Ovary (tissue), 7 donors: ENCODE measurements at regions not wholly inside any gene's neighbourhood (a gene's known extent, or its start where the extent isn't known, plus 50 kb on each side); places are given as distances from the start of the nearest gene placed in this dataset.

Source experiments
- DNase-seq, 5 donors: peaks; one replicate each; pipeline ENCODE4 v3.0.0-alpha.2; 2019 to 2020
- H3K27ac ChIP-seq, 2 donors: fragments of 200-600 bp; one replicate each; pipeline versions ENCODE4 v1.5.1 to v1.8.0; 2019 to 2022
- H3K27me3 ChIP-seq: fragments of 200-600 bp; one replicate; pipeline ENCODE4 v1.8.0; 2022
- H3K36me3 ChIP-seq: fragments of 200-600 bp; sonication (generic); one replicate; pipeline ENCODE4 v1.5.1; 2019
- H3K4me1 ChIP-seq: one replicate; pipeline ENCODE4 v1.8.1; 2013; ENCODE audit warnings: mild to moderate bottlenecking, moderate library complexity; ENCODE audit not compliant: insufficient read depth
- H3K4me3 ChIP-seq: fragments of 200-600 bp; sonication (generic); one replicate; pipeline ENCODE4 v1.5.1; 2017
- H3K9me3 ChIP-seq, 2 donors: fragments of 200-600 bp in 1 of 2; sonication (generic) in 1 of 2; one replicate each; pipeline versions ENCODE4 v1.5.1 to v1.8.1; 2013 to 2019; ENCODE audit warnings: mild to moderate bottlenecking in 1 of 2, moderate library complexity in 1 of 2
- CTCF ChIP-seq, 3 donors: fragments of 450-650 bp in 2 of 3; fragments of 200-600 bp in 1 of 3; IDR thresholded peaks; one replicate each; pipeline versions ENCODE4 v1.5.1 to v1.8.0; 2016 to 2022; ENCODE audit warnings: antibody characterized with exemption in 3 of 3, mild to moderate bottlenecking in 1 of 3
- EP300 ChIP-seq: sonication (generic); formaldehyde crosslinking; IDR thresholded peaks from one replicate; pipeline ENCODE4 v1.6.1; 2017; ENCODE audit warnings: antibody characterized with exemption
- POLR2A ChIP-seq: fragments of 450-650 bp; IDR thresholded peaks from one replicate; pipeline ENCODE4 v1.6.1; 2017; ENCODE audit warnings: antibody characterized with exemption, mild to moderate bottlenecking, moderate library complexity
- WGBS, 3 donors: extraction: QIAGEN DNeasy Blood & Tissue Kit in 1 of 3; methylation state at CpG; one replicate each; pipeline versions ENCODE4 v1.1.5 to v1.1.7; 2013 to 2017; 5-methylcytosine and 5-hydroxymethylcytosine counted together
- intact Hi-C, 4 donors: fragments of 100-400 bp; cut with DNase I; formaldehyde crosslinking; loops; one replicate each; pipeline versions ENCODE4 v1.11.0 to v1.15.1; 2022 to 2023
- donor health status: DM: no; HTN: no; CAD: no; lungs with moderate emphysema.
- donor health status: DM: no; HTN: no; CAD: no.
- donor health status: Bipolar disorder and iron deficiency.
- donor health status: DM: no; HTN: no; CAD: no.
- donor health status: DM: yes; HTN: yes; CAD: no.

GRCh38 chr2:195471163-195471562, 185.9 kb upstream of the SLC39A10 start:
- DNase-seq = no peak
- H3K36me3 ChIP-seq = no peaks in the 10 kb centered on the region
- H3K27me3 ChIP-seq = no peaks in the 10 kb centered on the region
- H3K27ac ChIP-seq = no peak overlapping the region
- no peak overlapping the region for H3K4me3 ChIP-seq
- intact Hi-C loops = no loop called here
- TF ChIP-seq EP300 = no peak
- no peak for TF ChIP-seq CTCF (IDR thresholded peaks at IDR 0.05)
- no peak for TF ChIP-seq POLR2A
- no peaks in the 10 kb centered on the region for H3K4me1 ChIP-seq
- 77 to 86% (median 80%) methylated on average over 2 of the region's 2 CpGs for WGBS, 3 donors
- no peaks in the 10 kb centered on the region for H3K9me3 ChIP-seq

- no peak overlapping the region for H3K27ac ChIP-seq
- intact Hi-C loops = no loop called here
- no peak overlapping the region for H3K4me3 ChIP-seq
- no peaks in the 10 kb centered on the region for H3K9me3 ChIP-seq
- H3K4me1 ChIP-seq = no peaks in the 10 kb centered on the region
- no peaks in the 10 kb centered on the region for H3K27me3 ChIP-seq
- no peak for DNase-seq
- no peak for TF ChIP-seq EP300
- no peak for TF ChIP-seq POLR2A
- TF ChIP-seq CTCF (IDR thresholded peaks at IDR 0.05) = no peak
- H3K36me3 ChIP-seq = no peaks in the 10 kb centered on the region
These were observed 186.4 kb upstream of the SLC39A10 start for GRCh38 chr2:195470622-195471021.

- WGBS, 3 donors = 19 to 63% (median 32%) methylated on average over 2 of the region's 2 CpGs
- no peaks in the 10 kb centered on the region for H3K4me1 ChIP-seq
- intact Hi-C loops = no loop called here
- no peaks in the 10 kb centered on the region for H3K27me3 ChIP-seq
- TF ChIP-seq POLR2A = no peak
- no peaks in the 10 kb centered on the region for H3K9me3 ChIP-seq
- no peak overlapping the region for H3K4me3 ChIP-seq
- no peak for DNase-seq
- no peak overlapping the region for H3K27ac ChIP-seq
- no peaks in the 10 kb centered on the region for H3K36me3 ChIP-seq
These were observed 188.3 kb upstream of the SLC39A10 start for GRCh38 chr2:195468771-195469170.

GRCh38 chr2:195466427-195466826, 190.6 kb upstream of the SLC39A10 start:
- Histone ChIP-seq H3K9me3 (no peaks in the 10 kb centered on the region), H3K27me3 (no peaks in the 10 kb centered on the region)
- intact Hi-C loops = no loop called here

GRCh38 chr2:195461010-195461409, 196.0 kb upstream of the SLC39A10 start:
- 53 to 57% (median 55%) methylated on average over 3 of the region's 3 CpGs for WGBS, 3 donors
- H3K4me3 ChIP-seq = no peak overlapping the region
- no peak for DNase-seq
- TF ChIP-seq EP300 = no peak
- TF ChIP-seq POLR2A = no peak
- TF ChIP-seq CTCF (IDR thresholded peaks at IDR 0.05) = no peak
- intact Hi-C loops = no loop called here
- H3K36me3 ChIP-seq = no peaks in the 10 kb centered on the region
- no peak overlapping the region for H3K27ac ChIP-seq
- no peaks in the 10 kb centered on the region for H3K27me3 ChIP-seq
- H3K4me1 ChIP-seq = no peaks in the 10 kb centered on the region
- no peaks in the 10 kb centered on the region for H3K9me3 ChIP-seq

More at GRCh38 chr2:195466427-195466826, 190.6 kb upstream of the SLC39A10 start:
- TF ChIP-seq CTCF (IDR thresholded peaks at IDR 0.05) = no peak
- no peak for TF ChIP-seq EP300
- TF ChIP-seq POLR2A = no peak
- H3K4me1 ChIP-seq = no peaks in the 10 kb centered on the region
- no peak overlapping the region for H3K27ac ChIP-seq
- no peak overlapping the region for H3K4me3 ChIP-seq
- H3K36me3 ChIP-seq = no peaks in the 10 kb centered on the region
- DNase-seq = no peak
